CD4-positive, alpha-beta T cell (primary cell): ENCODE measurements at regions not wholly inside any gene's neighbourhood (a gene's known extent, or its start where the extent isn't known, plus 50 kb on each side); places are given as distances from the start of the nearest gene placed in this dataset.

Source experiments
- ATAC-seq: fragments of 200-7000 bp; cut with Tn5 transposase; one replicate; pipeline ENCODE4 v1.10.0; 2022; ENCODE audit warnings: mild to moderate bottlenecking; ENCODE audit not compliant: poor library complexity
- CTCF ChIA-PET: fragments of 350-600 bp; sonication (Branson Sonifier 250); formaldehyde crosslinking; loops from one replicate; lab custom pipeline; 2021; ENCODE audit warnings: antibody characterized with exemption, inconsistent platforms; lab: Charles Lee
- POLR2A ChIA-PET: fragments of 350-600 bp; sonication (Branson Sonifier 250); formaldehyde crosslinking; loops from one replicate; lab custom pipeline; 2021; ENCODE audit warnings: antibody characterized with exemption, inconsistent platforms; lab: Charles Lee
- DNase-seq, 14 experiments: peaks; one replicate each; pipeline ENCODE4 v3.0.0-alpha.2; 2013 to 2020; ENCODE audit warnings: mixed read lengths in 2 of 14
- H3K27ac ChIP-seq, 2 donors: one replicate each; pipeline versions ENCODE4 v1.5.1 to v1.7.0; 2013; ENCODE audit warnings: low read length in 2 of 2, low read depth in 1 of 2, mild to moderate bottlenecking in 1 of 2
- H3K27me3 ChIP-seq, 2 experiments: 1 replicate in 1 of 2; 2 replicates in 1 of 2; pipeline versions ENCODE4 v1.6.1 to v1.7.0; 2013; ENCODE audit warnings: low read length in 2 of 2, control low read depth in 1 of 2, mild to moderate bottlenecking in 1 of 2, moderate library complexity in 1 of 2; ENCODE audit not compliant: insufficient read depth in 2 of 2, control insufficient read depth in 1 of 2
- H3K36me3 ChIP-seq: one replicate; pipeline ENCODE4 v1.6.1; 2013; ENCODE audit warnings: low read length, control low read depth; ENCODE audit not compliant: insufficient read depth
- H3K4me1 ChIP-seq: one replicate; pipeline ENCODE4 v1.6.1; 2013; ENCODE audit warnings: low read length, control low read depth; ENCODE audit not compliant: insufficient read depth
- H3K4me3 ChIP-seq: one replicate; pipeline ENCODE4 v1.5.1; 2013; ENCODE audit warnings: mild to moderate bottlenecking, low read length, moderate library complexity
- H3K9me3 ChIP-seq, 2 experiments: 1 replicate in 1 of 2; 2 replicates in 1 of 2; pipeline versions ENCODE4 v1.6.1 to v1.7.0; 2013; ENCODE audit warnings: low read length in 2 of 2, mild to moderate bottlenecking in 2 of 2, control low read depth in 1 of 2, moderate library complexity in 1 of 2; ENCODE audit not compliant: control insufficient read depth in 1 of 2, insufficient read depth in 1 of 2
- H3K27ac Mint-ChIP-seq: one replicate; pipeline ENCODE4 v1.8.0; 2020; ENCODE audit warnings: mixed read lengths
- H3K27me3 Mint-ChIP-seq: one replicate; pipeline ENCODE4 v1.8.0; 2021; ENCODE audit warnings: mixed read lengths
- H3K36me3 Mint-ChIP-seq: one replicate; pipeline ENCODE4 v1.8.0; 2021; ENCODE audit warnings: low read depth, mixed read lengths
- H3K4me1 Mint-ChIP-seq: one replicate; pipeline ENCODE4 v1.8.0; 2021; ENCODE audit warnings: low read depth, mixed read lengths
- H3K4me3 Mint-ChIP-seq: one replicate; pipeline ENCODE4 v1.8.0; 2020; ENCODE audit warnings: mild to moderate bottlenecking, mixed read lengths
- H3K9me3 Mint-ChIP-seq: one replicate; pipeline ENCODE4 v1.8.0; 2020; ENCODE audit warnings: mixed read lengths
- CTCF ChIP-seq: fragments of 200-600 bp; IDR thresholded peaks from one replicate; pipeline ENCODE4 v1.8.0; 2022; ENCODE audit warnings: antibody characterized with exemption, mild to moderate bottlenecking
- intact Hi-C, 2 experiments: fragments of 100-400 bp; cut with DNase I in 1 of 2; cut with micrococcal nuclease in 1 of 2; formaldehyde crosslinking; loops; one replicate each; pipeline versions ENCODE4 v1.15.1 to v1.9.0; 2023 to 2025; cut with DNase I, micrococcal nuclease

GRCh38 chr6:8589941-8590729 lies 154.8 kb upstream of the SLC35B3 start:
- intact Hi-C loops, result no loop called here
- ATAC-seq, result no peak
- Histone ChIP-seq H3K27me3 (no peaks in the 10 kb centered on the region), H3K36me3 (no peaks in the 10 kb centered on the region), H3K27ac (no peak overlapping the region), H3K9me3 (peaks cover 0 to 6% of the 10 kb centered on the region in 2 experiments), H3K4me3 (no peak overlapping the region), H3K4me1 (no peaks in the 10 kb centered on the region)
- ChIA-PET POLR2A (no interaction called here), CTCF (no interaction called here)
- H3K4me1 Mint-ChIP-seq, result no peaks in the 10 kb centered on the region
- DNase-seq, result no peak
- TF ChIP-seq CTCF, result no peak
- H3K9me3 Mint-ChIP-seq, result peaks cover 18% of the 10 kb centered on the region
- H3K27me3 Mint-ChIP-seq, result no peaks in the 10 kb centered on the region
- no peak overlapping the region for H3K27ac Mint-ChIP-seq
- H3K4me3 Mint-ChIP-seq, result no peak overlapping the region
- H3K36me3 Mint-ChIP-seq, result no peaks in the 10 kb centered on the region

GRCh38 chr6:8588176-8588575 lies 152.8 kb upstream of the SLC35B3 start:
- TF ChIP-seq CTCF, result no peak
- Histone ChIP-seq H3K4me1 (no peaks in the 10 kb centered on the region), H3K36me3 (no peaks in the 10 kb centered on the region), H3K27me3 (no peaks in the 10 kb centered on the region), H3K9me3 (peaks cover 0 to 6% of the 10 kb centered on the region in 2 experiments), H3K4me3 (no peak overlapping the region), H3K27ac (no peak overlapping the region)
- CTCF ChIA-PET, result no interaction called here
- POLR2A ChIA-PET, result no interaction called here
- Mint-ChIP-seq H3K4me3 (no peak overlapping the region), H3K27ac (no peak overlapping the region), H3K27me3 (no peaks in the 10 kb centered on the region), H3K4me1 (no peaks in the 10 kb centered on the region), H3K36me3 (no peaks in the 10 kb centered on the region), H3K9me3 (peaks cover 7% of the 10 kb centered on the region)
- DNase-seq, result no peak
- intact Hi-C loops, result no loop called here
- ATAC-seq, result no peak

GRCh38 chr6:8583291-8583690 lies 147.9 kb upstream of the SLC35B3 start:
- ChIA-PET CTCF (no interaction called here), POLR2A (no interaction called here)
- ATAC-seq (no peak), DNase-seq (no peak)
- Mint-ChIP-seq H3K36me3 (no peaks in the 10 kb centered on the region), H3K27me3 (no peaks in the 10 kb centered on the region), H3K4me3 (no peak overlapping the region), H3K9me3 (peaks cover 7% of the 10 kb centered on the region), H3K27ac (no peak overlapping the region), H3K4me1 (no peaks in the 10 kb centered on the region)
- no peak overlapping the region for H3K4me3 ChIP-seq
- no peak overlapping the region for H3K27ac ChIP-seq
- no peaks in the 10 kb centered on the region for H3K4me1 ChIP-seq
- H3K27me3 ChIP-seq, result no peaks in the 10 kb centered on the region
- H3K9me3 ChIP-seq, result peaks cover 0 to 3% of the 10 kb centered on the region in 2 experiments
- no peaks in the 10 kb centered on the region for H3K36me3 ChIP-seq
- intact Hi-C loops, result no loop called here
- TF ChIP-seq CTCF, result no peak
